ENCODE measurements at regions not wholly inside any gene's neighbourhood (a gene's known extent, or its start where the extent isn't known, plus 50 kb on each side); places are given as distances from the start of the nearest gene placed in this dataset.

DNA sequence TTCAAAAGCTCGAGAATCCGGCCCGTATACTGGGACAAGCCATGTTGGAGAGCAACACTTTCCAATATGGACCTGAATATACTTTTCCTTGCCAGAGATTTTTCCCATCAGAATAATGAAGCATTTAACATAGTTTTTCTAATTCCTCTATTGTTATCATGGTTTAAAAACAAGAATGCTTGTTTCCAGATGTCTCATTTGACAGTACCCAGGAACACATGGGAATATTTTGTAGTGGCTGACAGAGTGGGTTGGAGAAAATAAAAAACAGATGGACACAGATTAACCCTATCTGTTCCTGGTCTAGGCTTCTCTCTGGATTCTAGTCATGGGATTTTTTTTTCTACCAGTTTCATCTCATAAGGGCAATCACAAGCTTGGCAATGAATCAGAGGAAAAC is 164.8 kb upstream of the CEP162 start:
- no peak for DNase-seq
- H3K36me3 ChIP-seq, result no peaks in the 10 kb centered on the region
- no peak overlapping the region for H3K4me3 ChIP-seq
- intact Hi-C loops (cut with DNase I; ENCODE audit: low total_unique reads), result no loop called here
- no peaks in the 10 kb centered on the region for H3K27me3 ChIP-seq
- no peaks in the 10 kb centered on the region for H3K4me1 ChIP-seq
- TF ChIP-seq POLR2A (IDR thresholded peaks at IDR 0.05), result no peak
- TF ChIP-seq, protein P1, sequence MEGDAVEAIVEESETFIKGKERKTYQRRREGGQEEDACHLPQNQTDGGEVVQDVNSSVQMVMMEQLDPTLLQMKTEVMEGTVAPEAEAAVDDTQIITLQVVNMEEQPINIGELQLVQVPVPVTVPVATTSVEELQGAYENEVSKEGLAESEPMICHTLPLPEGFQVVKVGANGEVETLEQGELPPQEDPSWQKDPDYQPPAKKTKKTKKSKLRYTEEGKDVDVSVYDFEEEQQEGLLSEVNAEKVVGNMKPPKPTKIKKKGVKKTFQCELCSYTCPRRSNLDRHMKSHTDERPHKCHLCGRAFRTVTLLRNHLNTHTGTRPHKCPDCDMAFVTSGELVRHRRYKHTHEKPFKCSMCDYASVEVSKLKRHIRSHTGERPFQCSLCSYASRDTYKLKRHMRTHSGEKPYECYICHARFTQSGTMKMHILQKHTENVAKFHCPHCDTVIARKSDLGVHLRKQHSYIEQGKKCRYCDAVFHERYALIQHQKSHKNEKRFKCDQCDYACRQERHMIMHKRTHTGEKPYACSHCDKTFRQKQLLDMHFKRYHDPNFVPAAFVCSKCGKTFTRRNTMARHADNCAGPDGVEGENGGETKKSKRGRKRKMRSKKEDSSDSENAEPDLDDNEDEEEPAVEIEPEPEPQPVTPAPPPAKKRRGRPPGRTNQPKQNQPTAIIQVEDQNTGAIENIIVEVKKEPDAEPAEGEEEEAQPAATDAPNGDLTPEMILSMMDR (IDR thresholded peaks at IDR 0.05 in 4 of 5, conservative IDR thresholded peaks at IDR 0.05 in 1 of 5), result no peak
- no peak for ATAC-seq
- in situ Hi-C loops (cut with MboI; ENCODE audit: low sequenced_read_pairs in 4 of 4), result no loop called here
- no peak overlapping the region for H3K27ac ChIP-seq
- H3K9me3 ChIP-seq, result no peaks in the 10 kb centered on the region

DNA sequence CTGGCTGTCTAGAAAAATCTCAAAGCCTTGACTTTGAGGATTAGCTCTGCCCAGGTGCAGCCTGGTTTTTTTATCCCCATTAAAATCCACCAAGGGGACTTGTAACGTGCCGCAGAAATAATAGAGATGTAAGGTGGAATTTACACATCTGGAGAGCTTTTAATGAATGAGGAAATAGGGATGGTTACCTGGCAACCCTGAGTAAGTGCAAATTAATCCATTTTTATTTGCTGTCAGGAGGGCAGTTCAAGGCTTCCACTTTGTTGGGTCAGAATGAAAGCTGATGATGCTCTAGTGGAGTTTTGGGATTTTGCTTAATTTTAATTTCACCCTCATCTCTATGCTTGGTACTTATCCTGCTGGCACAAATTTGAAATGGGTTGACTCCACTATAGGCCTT is 163.4 kb upstream of the CEP162 start:
- TF ChIP-seq, protein P1 (IDR thresholded peaks at IDR 0.05 in 4 of 5, conservative IDR thresholded peaks at IDR 0.05 in 1 of 5), result no peak
- TF ChIP-seq POLR2A (IDR thresholded peaks at IDR 0.05), result no peak
- Histone ChIP-seq H3K9me3 (no peaks in the 10 kb centered on the region), H3K27me3 (no peaks in the 10 kb centered on the region), H3K4me1 (no peaks in the 10 kb centered on the region), H3K27ac (no peak overlapping the region), H3K36me3 (no peaks in the 10 kb centered on the region), H3K4me3 (no peak overlapping the region)
- intact Hi-C loops (cut with DNase I; ENCODE audit: low total_unique reads) (no loop called here), in situ Hi-C loops (cut with MboI; ENCODE audit: low sequenced_read_pairs in 4 of 4) (no loop called here)
- ATAC-seq, result no peak
- no peak for DNase-seq

DNA sequence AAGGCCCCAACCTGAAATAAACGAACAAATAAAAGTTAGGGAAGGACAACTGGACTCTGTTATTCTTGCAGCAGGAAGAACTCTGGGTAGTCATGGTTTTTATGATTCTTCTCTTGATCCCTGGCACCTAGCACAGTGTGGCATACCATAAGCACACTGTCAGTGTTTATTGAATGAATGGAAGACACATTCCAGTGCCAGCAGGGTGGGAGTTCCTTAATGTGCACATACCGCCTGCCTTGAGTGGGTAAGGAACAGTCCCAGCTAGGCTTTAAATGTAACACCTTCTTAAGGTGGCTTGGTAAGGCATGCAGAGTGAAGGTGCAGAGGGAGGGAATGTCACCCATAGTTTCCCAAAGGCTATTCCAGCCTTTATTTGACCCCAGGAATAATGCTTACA is 162.9 kb upstream of the CEP162 start:
- in situ Hi-C loops (cut with MboI; ENCODE audit: low sequenced_read_pairs in 4 of 4) (no loop called here), intact Hi-C loops (cut with DNase I; ENCODE audit: low total_unique reads) (no loop called here)
- Histone ChIP-seq H3K27ac (no peak overlapping the region), H3K4me3 (no peak overlapping the region), H3K36me3 (no peaks in the 10 kb centered on the region), H3K27me3 (no peaks in the 10 kb centered on the region), H3K9me3 (no peaks in the 10 kb centered on the region), H3K4me1 (no peaks in the 10 kb centered on the region)
- DNase-seq (no peak), ATAC-seq (no peak)
- TF ChIP-seq POLR2A (IDR thresholded peaks at IDR 0.05), result no peak
- TF ChIP-seq, protein P1 (IDR thresholded peaks at IDR 0.05 in 4 of 5, conservative IDR thresholded peaks at IDR 0.05 in 1 of 5), result no peak

DNA sequence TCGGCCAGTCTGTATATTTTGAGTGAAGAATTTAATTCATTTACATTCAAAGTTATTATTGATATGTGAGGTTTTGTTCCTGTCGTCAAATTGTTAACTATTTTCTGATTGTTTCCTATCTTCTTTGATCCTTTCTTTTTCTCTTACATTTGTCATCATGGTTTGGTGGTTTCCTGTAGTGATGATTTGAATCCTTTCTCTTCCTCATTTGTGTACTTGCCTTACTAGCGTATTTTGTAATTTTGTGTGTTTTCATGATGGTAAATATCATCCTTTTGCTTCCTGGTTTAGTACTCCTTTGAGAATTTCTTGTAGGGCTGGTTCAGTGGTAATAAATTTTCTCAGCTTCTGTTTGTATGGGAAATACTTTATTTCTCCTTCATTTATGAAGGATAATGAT is 151.7 kb upstream of the CEP162 start:
- H3K9me3 ChIP-seq, result no peaks in the 10 kb centered on the region
- in situ Hi-C loops (cut with MboI; ENCODE audit: low sequenced_read_pairs in 4 of 4), result no loop called here
- no peaks in the 10 kb centered on the region for H3K27me3 ChIP-seq
- intact Hi-C loops (cut with DNase I; ENCODE audit: low total_unique reads), result no loop called here
- no peak for TF ChIP-seq POLR2A (IDR thresholded peaks at IDR 0.05)
- TF ChIP-seq, protein P1 (IDR thresholded peaks at IDR 0.05 in 4 of 5, conservative IDR thresholded peaks at IDR 0.05 in 1 of 5), result no peak
- no peaks in the 10 kb centered on the region for H3K36me3 ChIP-seq
- H3K4me1 ChIP-seq, result no peaks in the 10 kb centered on the region
- ATAC-seq (no peak), DNase-seq (no peak)
- H3K4me3 ChIP-seq, result no peak overlapping the region
- H3K27ac ChIP-seq, result no peak overlapping the region

DNA sequence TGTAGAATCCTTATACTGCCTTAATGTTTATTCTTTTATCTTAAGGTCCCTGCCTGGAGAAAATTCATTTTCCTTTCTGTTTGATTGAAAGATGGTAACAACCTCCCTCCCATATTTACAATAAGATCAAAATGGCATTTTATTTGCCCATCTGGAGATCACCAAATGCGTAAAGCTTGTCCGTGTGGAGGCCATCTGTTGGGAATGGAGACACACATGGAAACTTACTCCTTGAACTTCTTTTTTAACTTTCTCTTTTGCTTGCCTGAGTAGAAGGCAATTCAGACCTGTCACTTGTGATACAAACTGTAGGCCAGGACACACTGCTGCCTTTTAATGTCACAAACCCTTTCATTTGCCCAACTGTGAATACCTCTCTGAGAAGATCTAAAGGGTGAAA is 144.8 kb upstream of the CEP162 start:
- Histone ChIP-seq H3K36me3 (no peaks in the 10 kb centered on the region), H3K4me1 (no peaks in the 10 kb centered on the region), H3K9me3 (no peaks in the 10 kb centered on the region), H3K27me3 (no peaks in the 10 kb centered on the region), H3K4me3 (no peak overlapping the region), H3K27ac (no peak overlapping the region)
- TF ChIP-seq, protein P1 (IDR thresholded peaks at IDR 0.05 in 4 of 5, conservative IDR thresholded peaks at IDR 0.05 in 1 of 5), result no peak
- TF ChIP-seq POLR2A (IDR thresholded peaks at IDR 0.05), result no peak
- in situ Hi-C loops (cut with MboI; ENCODE audit: low sequenced_read_pairs in 4 of 4), result no loop called here
- intact Hi-C loops (cut with DNase I; ENCODE audit: low total_unique reads), result no loop called here
- DNase-seq (no peak), ATAC-seq (no peak)
